ENCODE measurements at regions not wholly inside any gene's neighbourhood (a gene's known extent, or its start where the extent isn't known, plus 50 kb on each side); places are given as distances from the start of the nearest gene placed in this dataset.
A peak's percentile ranks its signal among the peaks of the same experiment; 100 is the strongest.

- no peak for DNase-seq
- peaks cover 48% of the 10 kb centered on the region for H3K4me1 ChIP-seq
- intact Hi-C loops (cut with micrococcal nuclease) = no loop called here
- H3K4me3 ChIP-seq = no peak overlapping the region
- H3K27me3 ChIP-seq (ENCODE audit: low read depth) = no peaks in the 10 kb centered on the region
- H3K36me3 ChIP-seq = no peaks in the 10 kb centered on the region
- no peaks in the 10 kb centered on the region for H3K9me3 ChIP-seq (replicated peaks)
- TF ChIP-seq CTCF (IDR thresholded peaks at IDR 0.05; ENCODE audit: borderline replicate concordance) = no peak
- peak overlapping the region; percentile 78 for H3K27ac ChIP-seq (replicated peaks)
Observed at GRCh38 chr2:9772035-9772998, 71.0 kb upstream of the TAF1B start.

DNA sequence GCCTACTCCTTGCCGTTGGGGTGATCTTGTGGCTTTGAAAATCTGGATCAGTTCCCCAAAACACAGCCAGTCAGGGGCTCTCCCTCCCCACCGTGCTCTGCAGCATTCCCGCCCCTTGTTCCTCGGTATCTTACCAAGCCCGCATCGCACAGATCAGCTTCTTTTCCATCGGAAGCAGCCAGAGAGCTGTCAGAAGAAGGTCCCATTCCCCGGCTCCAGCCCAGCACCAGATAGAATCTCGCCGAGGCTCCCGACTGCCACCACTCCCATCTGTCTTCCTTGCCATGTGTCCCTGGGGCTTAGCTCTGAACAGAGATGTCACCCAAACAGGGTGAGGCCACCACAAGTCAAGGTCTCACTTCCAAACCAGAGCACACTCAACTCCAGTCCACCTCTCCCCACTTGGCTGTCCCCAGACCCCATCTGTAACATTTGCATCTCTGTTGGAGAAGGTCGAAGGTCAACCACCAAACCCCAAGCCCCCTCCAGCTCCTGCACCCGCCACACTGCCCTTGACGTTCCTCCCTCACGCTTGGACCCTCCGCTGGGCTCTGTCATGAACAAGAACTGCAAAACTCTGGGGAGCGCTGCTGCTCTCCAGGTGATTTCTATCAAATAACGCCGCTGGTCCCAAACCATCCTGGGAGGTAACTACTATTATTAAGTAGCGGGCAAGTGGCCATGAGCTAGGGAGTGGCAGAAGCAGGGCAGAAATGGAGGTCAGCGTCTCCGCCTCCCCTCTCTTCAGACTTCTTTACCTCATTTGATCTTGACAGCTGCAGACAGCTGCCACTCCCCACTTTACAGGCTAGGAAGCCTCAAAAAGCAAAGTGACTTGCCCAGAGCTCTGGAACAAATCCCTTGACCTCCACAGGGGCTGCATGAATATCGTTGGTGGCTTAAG, 70.0 kb upstream of the TAF1B start:
- no peak for TF ChIP-seq CTCF (IDR thresholded peaks at IDR 0.05; ENCODE audit: borderline replicate concordance)
- Histone ChIP-seq H3K4me3 (no peak overlapping the region), H3K9me3 (replicated peaks) (no peaks in the 10 kb centered on the region), H3K27ac (replicated peaks) (peak overlapping the region; percentile 78), H3K36me3 (no peaks in the 10 kb centered on the region), H3K27me3 (ENCODE audit: low read depth) (no peaks in the 10 kb centered on the region), H3K4me1 (peaks cover 48% of the 10 kb centered on the region)
- intact Hi-C loops (cut with micrococcal nuclease) = no loop called here
- no peak for DNase-seq

GRCh38 chr2:9773903-9774239, 69.4 kb upstream of the TAF1B start:
- Histone ChIP-seq H3K36me3 (no peaks in the 10 kb centered on the region), H3K27me3 (ENCODE audit: low read depth) (no peaks in the 10 kb centered on the region), H3K4me3 (no peak overlapping the region), H3K4me1 (peaks cover 48% of the 10 kb centered on the region), H3K9me3 (replicated peaks) (no peaks in the 10 kb centered on the region), H3K27ac (replicated peaks) (peak overlapping the region; percentile 78)
- DNase-seq = no peak
- intact Hi-C loops (cut with micrococcal nuclease) = no loop called here
- TF ChIP-seq CTCF (IDR thresholded peaks at IDR 0.05; ENCODE audit: borderline replicate concordance) = no peak

DNA sequence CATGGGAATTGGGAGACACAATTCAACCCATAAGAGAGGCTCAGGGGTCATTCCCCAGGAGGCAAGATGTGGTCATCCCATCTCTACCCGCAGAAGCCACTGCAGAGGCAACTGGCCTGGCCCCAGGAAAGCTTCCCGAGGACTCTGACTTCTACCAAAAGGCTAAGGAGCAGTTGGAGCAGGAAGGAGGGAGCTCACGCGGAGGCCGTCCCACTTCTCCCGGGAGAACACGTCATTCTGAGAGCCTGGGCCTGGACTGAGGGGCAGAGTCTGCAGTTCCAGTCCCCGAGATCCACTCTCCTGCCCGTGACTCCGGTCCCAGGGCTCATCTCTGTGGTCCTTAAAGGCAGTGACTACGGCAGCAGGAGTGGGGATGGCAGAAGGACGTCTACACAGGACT, 69.0 kb upstream of the TAF1B start:
- peaks cover 48% of the 10 kb centered on the region for H3K4me1 ChIP-seq
- peak overlapping the region; percentile 78 for H3K27ac ChIP-seq (replicated peaks)
- no peaks in the 10 kb centered on the region for H3K36me3 ChIP-seq
- no peak for TF ChIP-seq CTCF (IDR thresholded peaks at IDR 0.05; ENCODE audit: borderline replicate concordance)
- H3K9me3 ChIP-seq (replicated peaks) = no peaks in the 10 kb centered on the region
- H3K27me3 ChIP-seq (ENCODE audit: low read depth) = no peaks in the 10 kb centered on the region
- intact Hi-C loops (cut with micrococcal nuclease) = no loop called here
- peak; percentile 68 for DNase-seq
- no peak overlapping the region for H3K4me3 ChIP-seq

DNA sequence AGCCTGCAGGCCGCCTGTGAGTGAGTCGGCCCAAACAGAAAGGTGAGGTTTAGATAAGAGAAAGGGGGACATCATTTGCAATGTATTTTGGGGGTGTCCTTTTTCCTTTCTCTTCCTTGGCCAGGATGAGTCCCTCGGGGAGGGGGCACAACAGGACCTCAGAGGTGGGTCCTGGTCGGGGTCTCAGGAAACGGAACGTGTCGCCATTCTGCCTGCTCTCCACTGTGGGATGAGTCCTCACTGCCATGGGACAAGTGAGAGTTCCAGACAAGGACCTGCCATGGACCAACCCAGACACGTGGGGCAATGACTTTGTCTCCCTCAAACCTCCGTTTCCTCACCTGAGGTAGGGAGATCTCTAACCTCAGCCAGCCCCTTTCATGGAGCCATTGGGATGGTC, 67.9 kb upstream of the TAF1B start:
- Histone ChIP-seq H3K4me3 (no peak overlapping the region), H3K27me3 (ENCODE audit: low read depth) (no peaks in the 10 kb centered on the region), H3K36me3 (no peaks in the 10 kb centered on the region), H3K9me3 (replicated peaks) (no peaks in the 10 kb centered on the region), H3K4me1 (peaks cover 43% of the 10 kb centered on the region), H3K27ac (replicated peaks) (no peak overlapping the region)
- no peak for DNase-seq
- no peak for TF ChIP-seq CTCF (IDR thresholded peaks at IDR 0.05; ENCODE audit: borderline replicate concordance)
- intact Hi-C loops (cut with micrococcal nuclease) = no loop called here
